Gastroesophageal sphincter (tissue), 4 donors: ENCODE measurements at regions not wholly inside any gene's neighbourhood (a gene's known extent, or its start where the extent isn't known, plus 50 kb on each side); places are given as distances from the start of the nearest gene placed in this dataset.

Experiments used
- ATAC-seq: fragments of 150-250 bp; one replicate; pipeline ENCODE4 v1.9.1; 2016; ENCODE audit warnings: mild to moderate bottlenecking, moderate library complexity
- H3K27ac ChIP-seq, 4 donors: fragments of 200-600 bp; sonication (generic) in 3 of 4; 1 replicate in 3 of 4; 2 replicates in 1 of 4; pipeline ENCODE4 v1.5.1; 2016 to 2019
- H3K27me3 ChIP-seq: fragments of 200-600 bp; sonication (generic); one replicate; pipeline ENCODE4 v1.5.1; 2019
- H3K36me3 ChIP-seq, 2 donors: fragments of 200-600 bp; sonication (generic); one replicate each; pipeline ENCODE4 v1.5.1; 2019; ENCODE audit warnings: control low read depth in 1 of 2
- H3K4me1 ChIP-seq, 3 donors: fragments of 200-600 bp; sonication (generic); 1 replicate in 2 of 3; 2 replicates in 1 of 3; pipeline ENCODE4 v1.5.1; 2016 to 2019; ENCODE audit warnings: control low read depth in 2 of 3
- H3K4me3 ChIP-seq, 2 donors: fragments of 200-600 bp; sonication (generic); one replicate each; pipeline ENCODE4 v1.5.1; 2019; ENCODE audit warnings: mild to moderate bottlenecking in 1 of 2, moderate library complexity in 1 of 2
- H3K9me3 ChIP-seq, 3 donors: fragments of 200-600 bp; sonication (generic); one replicate each; pipeline ENCODE4 v1.5.1; 2017 to 2019; ENCODE audit warnings: control low read depth in 2 of 3
- EP300 ChIP-seq: sonication (generic); formaldehyde crosslinking; IDR thresholded peaks from one replicate; pipeline ENCODE4 v1.6.1; 2017; ENCODE audit warnings: antibody characterized with exemption, mild to moderate bottlenecking
- POLR2A ChIP-seq, 2 donors: fragments of 450-650 bp; IDR thresholded peaks; one replicate each; pipeline ENCODE4 v1.6.1; 2017; ENCODE audit warnings: antibody characterized with exemption in 2 of 2, mild to moderate bottlenecking in 2 of 2, moderate library complexity in 1 of 2
- POLR2AphosphoS5 ChIP-seq: sonication (generic); formaldehyde crosslinking; IDR thresholded peaks from one replicate; pipeline ENCODE4 v1.6.1; 2017; ENCODE audit warnings: antibody characterized with exemption
- WGBS, 2 donors: methylation state at CpG; one replicate each; pipeline ENCODE4 v1.1.5; 2018; ENCODE audit warnings: low coverage in 1 of 2; 5-methylcytosine and 5-hydroxymethylcytosine counted together
- TF ChIP-seq, protein P1 (sequence below), 4 experiments: fragments of 200-600 bp in 2 of 4; fragments of 450-650 bp in 2 of 4; sonication (generic) in 1 of 4; IDR thresholded peaks; one replicate each; pipeline ENCODE4 v1.5.1; 2017 to 2019; ENCODE audit warnings: antibody characterized with exemption in 4 of 4, mild to moderate bottlenecking in 2 of 4, moderate library complexity in 2 of 4

DNA sequence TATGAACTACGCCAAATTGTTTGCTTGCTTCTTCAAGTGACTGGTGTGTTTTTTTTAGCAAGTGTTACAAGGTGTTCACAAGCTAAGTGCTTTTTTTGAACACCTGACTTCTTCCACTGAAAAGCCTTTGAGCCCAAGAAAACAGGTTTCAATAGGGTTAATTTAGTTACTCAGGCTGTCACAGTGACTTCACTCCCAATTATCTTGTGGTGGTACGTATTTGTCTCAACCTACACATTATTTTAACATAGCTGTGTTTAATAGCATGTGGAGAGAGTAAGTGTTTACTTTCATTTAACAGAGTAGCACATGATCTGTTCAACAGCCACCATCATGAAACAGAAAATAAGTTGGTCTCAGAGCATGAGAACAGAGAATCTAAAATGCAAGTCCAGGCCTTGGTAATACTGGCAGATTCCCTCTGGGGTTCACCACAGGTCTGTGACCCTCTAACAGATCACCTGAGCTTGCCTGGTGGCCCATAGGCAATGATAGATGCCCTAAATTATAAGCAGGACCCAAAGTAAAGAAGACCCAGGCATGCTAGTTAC lies 267.7 kb upstream of the SMARCA2 start:
- no peaks in the 10 kb centered on the region for H3K4me1 ChIP-seq
- H3K27me3 ChIP-seq = no peaks in the 10 kb centered on the region
- H3K9me3 ChIP-seq = peaks cover 0 to 8% (median 0%) of the 10 kb centered on the region in 3 donors
- 58 to 69% methylated on average over 2 of the region's 2 CpGs for WGBS, 2 donors
- H3K27ac ChIP-seq = no peak overlapping the region
- no peaks in the 10 kb centered on the region for H3K36me3 ChIP-seq
- TF ChIP-seq POLR2AphosphoS5 (no peak), EP300 (no peak), POLR2A (IDR thresholded peaks at IDR 0.05) (no peak)
- TF ChIP-seq, protein P1, sequence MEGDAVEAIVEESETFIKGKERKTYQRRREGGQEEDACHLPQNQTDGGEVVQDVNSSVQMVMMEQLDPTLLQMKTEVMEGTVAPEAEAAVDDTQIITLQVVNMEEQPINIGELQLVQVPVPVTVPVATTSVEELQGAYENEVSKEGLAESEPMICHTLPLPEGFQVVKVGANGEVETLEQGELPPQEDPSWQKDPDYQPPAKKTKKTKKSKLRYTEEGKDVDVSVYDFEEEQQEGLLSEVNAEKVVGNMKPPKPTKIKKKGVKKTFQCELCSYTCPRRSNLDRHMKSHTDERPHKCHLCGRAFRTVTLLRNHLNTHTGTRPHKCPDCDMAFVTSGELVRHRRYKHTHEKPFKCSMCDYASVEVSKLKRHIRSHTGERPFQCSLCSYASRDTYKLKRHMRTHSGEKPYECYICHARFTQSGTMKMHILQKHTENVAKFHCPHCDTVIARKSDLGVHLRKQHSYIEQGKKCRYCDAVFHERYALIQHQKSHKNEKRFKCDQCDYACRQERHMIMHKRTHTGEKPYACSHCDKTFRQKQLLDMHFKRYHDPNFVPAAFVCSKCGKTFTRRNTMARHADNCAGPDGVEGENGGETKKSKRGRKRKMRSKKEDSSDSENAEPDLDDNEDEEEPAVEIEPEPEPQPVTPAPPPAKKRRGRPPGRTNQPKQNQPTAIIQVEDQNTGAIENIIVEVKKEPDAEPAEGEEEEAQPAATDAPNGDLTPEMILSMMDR (IDR thresholded peaks at IDR 0.05) = no peak
- no peak for ATAC-seq
- no peak overlapping the region for H3K4me3 ChIP-seq

DNA sequence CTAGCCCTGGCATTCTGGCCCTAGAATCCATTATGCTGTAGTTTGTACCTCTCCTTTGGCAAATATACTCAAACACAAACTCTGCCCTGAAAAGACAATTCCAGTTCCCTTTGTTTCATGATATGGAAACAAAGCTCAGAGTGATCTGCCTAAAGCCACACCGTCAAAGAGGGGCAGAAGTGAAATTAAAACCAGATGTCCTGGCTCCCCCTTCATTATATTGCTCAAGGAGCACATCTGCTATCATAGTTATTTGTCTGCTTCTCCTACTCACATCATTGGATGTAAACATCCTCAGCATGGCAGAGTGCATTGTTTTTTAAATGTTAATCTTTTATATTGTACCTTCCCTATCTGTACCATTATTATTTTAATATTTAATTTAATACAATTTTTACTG lies 266.7 kb upstream of the SMARCA2 start:
- ATAC-seq = no peak
- H3K4me3 ChIP-seq = no peak overlapping the region
- no peaks in the 10 kb centered on the region for H3K27me3 ChIP-seq
- 9 to 39% methylated on average over 1 of the region's 1 CpG for WGBS, 2 donors
- H3K36me3 ChIP-seq = no peaks in the 10 kb centered on the region
- H3K4me1 ChIP-seq = no peaks in the 10 kb centered on the region
- TF ChIP-seq, protein P1 (IDR thresholded peaks at IDR 0.05) = no peak
- H3K27ac ChIP-seq = no peak overlapping the region
- H3K9me3 ChIP-seq = peaks cover 0 to 8% (median 0%) of the 10 kb centered on the region in 3 donors

DNA sequence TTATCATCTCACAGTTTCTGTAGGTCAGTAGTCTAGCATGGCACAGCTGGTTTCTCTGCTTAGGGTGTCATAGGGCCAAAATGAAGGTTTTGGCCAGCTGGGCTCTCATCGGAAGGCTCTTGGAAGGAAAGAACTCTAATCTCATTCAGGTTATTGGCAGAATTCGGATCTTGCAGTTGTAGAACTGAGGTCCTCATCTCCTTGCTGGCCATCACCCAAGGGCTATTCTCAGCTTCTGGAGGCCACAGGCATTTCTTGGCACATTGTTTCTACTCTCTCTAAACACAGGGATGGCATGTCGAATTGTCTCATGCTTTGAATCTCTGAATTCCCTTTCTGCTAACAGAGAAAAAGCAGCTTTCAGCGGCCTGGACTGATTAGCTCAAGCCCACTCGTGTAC lies 258.0 kb upstream of the SMARCA2 start:
- H3K9me3 ChIP-seq = no peaks in the 10 kb centered on the region
- 69 to 80% methylated on average over 1 to 5 of the region's 5 CpGs for WGBS, 2 donors
- H3K4me1 ChIP-seq = no peaks in the 10 kb centered on the region
- no peak for TF ChIP-seq EP300
- TF ChIP-seq, protein P1 (IDR thresholded peaks at IDR 0.05) = no peak
- TF ChIP-seq POLR2A (IDR thresholded peaks at IDR 0.05) = no peak
- TF ChIP-seq POLR2AphosphoS5 = no peak
- no peak overlapping the region for H3K27ac ChIP-seq
- ATAC-seq = no peak
- H3K4me3 ChIP-seq = no peak overlapping the region
- H3K27me3 ChIP-seq = no peaks in the 10 kb centered on the region
- no peaks in the 10 kb centered on the region for H3K36me3 ChIP-seq

DNA sequence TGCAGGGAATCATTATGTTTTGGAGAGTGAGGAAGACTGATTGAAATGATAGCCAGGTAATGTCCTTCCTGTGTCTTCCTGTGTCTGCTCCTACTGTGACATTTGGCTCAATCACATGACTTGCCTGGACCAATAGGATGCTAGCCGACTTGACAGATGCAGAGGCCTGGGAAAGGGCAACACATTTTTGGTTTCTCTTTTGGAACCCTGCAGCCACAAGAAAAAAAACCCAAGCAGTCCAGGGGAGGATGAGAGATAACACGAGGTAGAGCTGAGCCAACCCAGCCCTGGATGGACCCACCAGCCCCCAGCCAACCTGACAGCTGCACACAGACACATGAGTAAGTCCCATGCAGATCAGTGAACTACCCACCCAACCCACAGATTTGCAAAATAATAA lies 256.1 kb upstream of the SMARCA2 start:
- Histone ChIP-seq H3K27ac (no peak overlapping the region), H3K4me3 (no peak overlapping the region), H3K9me3 (no peaks in the 10 kb centered on the region), H3K36me3 (no peaks in the 10 kb centered on the region), H3K27me3 (no peaks in the 10 kb centered on the region), H3K4me1 (no peaks in the 10 kb centered on the region)
- no peak for TF ChIP-seq EP300
- no peak for TF ChIP-seq POLR2A (IDR thresholded peaks at IDR 0.05)
- TF ChIP-seq, protein P1 (IDR thresholded peaks at IDR 0.05) = no peak
- no peak for TF ChIP-seq POLR2AphosphoS5
- ATAC-seq = no peak
- WGBS, 2 donors = 57 to 80% methylated on average over 1 to 2 of the region's 2 CpGs

DNA sequence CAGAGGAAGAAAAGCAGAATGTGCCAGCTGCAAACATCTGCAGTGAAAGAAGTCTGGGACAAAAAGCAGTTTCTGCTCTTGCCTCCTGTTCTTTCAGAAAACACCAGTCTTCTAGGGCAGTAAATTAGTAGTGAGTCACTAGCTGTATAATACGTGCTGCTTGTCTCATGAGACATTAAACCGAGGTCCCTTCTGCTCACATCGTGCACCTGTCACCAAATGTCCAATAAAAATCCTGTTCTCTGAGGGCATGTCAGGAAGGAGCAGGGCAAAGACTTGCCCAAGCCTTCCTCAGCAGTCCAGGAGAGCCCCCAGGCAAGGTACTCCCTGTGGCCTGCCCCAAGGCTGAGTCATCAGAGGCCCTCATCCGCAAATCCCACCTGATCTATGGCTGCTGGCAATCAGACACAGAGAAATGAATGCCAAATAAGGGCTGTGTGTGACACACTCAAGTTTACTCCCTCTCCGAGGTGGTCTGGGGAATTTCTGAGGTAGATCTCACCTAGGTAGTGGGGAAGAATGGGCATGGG lies 255.3 kb upstream of the SMARCA2 start:
- TF ChIP-seq EP300 (no peak), POLR2AphosphoS5 (no peak)
- TF ChIP-seq, protein P1 (IDR thresholded peaks at IDR 0.05) = no peak
- H3K27me3 ChIP-seq = no peaks in the 10 kb centered on the region
- no peaks in the 10 kb centered on the region for H3K36me3 ChIP-seq
- H3K4me3 ChIP-seq = no peak overlapping the region
- no peaks in the 10 kb centered on the region for H3K4me1 ChIP-seq
- no peak overlapping the region for H3K27ac ChIP-seq
- ATAC-seq = no peak
- WGBS, 2 donors = 49 to 86% methylated on average over 1 to 2 of the region's 5 CpGs
- no peaks in the 10 kb centered on the region for H3K9me3 ChIP-seq
